B cell (primary cell): ENCODE measurements at regions not wholly inside any gene's neighbourhood (a gene's known extent, or its start where the extent isn't known, plus 50 kb on each side); places are given as distances from the start of the nearest gene placed in this dataset.

Experiments used
- ATAC-seq: fragments of 200-7000 bp; cut with Tn5 transposase; one replicate; pipeline ENCODE4 v1.10.0; 2021; ENCODE audit warnings: low read depth, mild to moderate bottlenecking, moderate number of reproducible peaks, moderate library complexity
- CTCF ChIA-PET: fragments of 350-600 bp; sonication (Branson Sonifier 250); formaldehyde crosslinking; loops from one replicate; lab custom pipeline; 2021; ENCODE audit warnings: antibody characterized with exemption, inconsistent platforms; lab: Charles Lee
- POLR2A ChIA-PET: fragments of 350-600 bp; sonication (Branson Sonifier 250); formaldehyde crosslinking; loops from one replicate; lab custom pipeline; 2021; ENCODE audit warnings: antibody characterized with exemption; lab: Charles Lee
- DNase-seq: peaks from one replicate; pipeline ENCODE4 v3.0.0; 2013
- H2AFZ ChIP-seq: 2 replicates; pipeline ENCODE4 v1.6.1; 2012; ENCODE audit warnings: mild to moderate bottlenecking, low read depth, low read length; ENCODE audit not compliant: insufficient read depth, poor library complexity, severe bottlenecking
- H3K27ac ChIP-seq, 2 donors: 1 replicate in 1 of 2; 2 replicates in 1 of 2; pipeline ENCODE4 v1.5.1; 2012 to 2013; ENCODE audit warnings: low read length in 2 of 2, mild to moderate bottlenecking in 2 of 2, moderate library complexity in 1 of 2
- H3K27me3 ChIP-seq, 4 experiments: fragments of 200-600 bp in 1 of 4; sonication (generic) in 1 of 4; replicated peaks in 1 of 4; 1 replicate in 2 of 4; 2 replicates in 2 of 4; pipeline versions ENCODE4 v1.6.1 to v1.7.0; 2013 to 2016; ENCODE audit warnings: low read length in 3 of 4, mild to moderate bottlenecking in 2 of 4, mixed read lengths in 1 of 4, moderate library complexity in 1 of 4; ENCODE audit not compliant: insufficient read depth in 4 of 4, control insufficient read depth in 3 of 4; ENCODE audit errors: control extremely low read depth in 1 of 4
- H3K36me3 ChIP-seq, 2 experiments: replicated peaks in 1 of 2; 1 replicate in 1 of 2; 2 replicates in 1 of 2; pipeline versions ENCODE4 v1.6.1 to v1.7.1; 2013; ENCODE audit warnings: low read length in 1 of 2; ENCODE audit not compliant: insufficient read depth in 2 of 2, control insufficient read depth in 1 of 2; ENCODE audit errors: control extremely low read depth in 1 of 2, extremely low read depth in 1 of 2
- H3K4me1 ChIP-seq, 2 donors: fragments of 200-600 bp in 1 of 2; sonication (generic) in 1 of 2; 1 replicate in 1 of 2; 2 replicates in 1 of 2; pipeline versions ENCODE4 v1.5.1 to v1.6.1; 2013 to 2017; ENCODE audit warnings: low read length in 2 of 2; ENCODE audit not compliant: control insufficient read depth in 2 of 2, insufficient read depth in 2 of 2
- H3K4me2 ChIP-seq: replicated peaks from 2 replicates; pipeline ENCODE3; 2012; ENCODE audit warnings: mild to moderate bottlenecking, low read depth, low read length; ENCODE audit not compliant: poor library complexity, severe bottlenecking
- H3K4me3 ChIP-seq, 5 experiments: fragments of 200-600 bp in 1 of 5; sonication (generic) in 1 of 5; 1 replicate in 3 of 5; 2 replicates in 2 of 5; pipeline versions ENCODE4 v1.5.1 to v1.7.0; 2011 to 2016; ENCODE audit warnings: low read length in 4 of 5, mild to moderate bottlenecking in 4 of 5, low read depth in 2 of 5, control low read depth in 1 of 5, moderate library complexity in 1 of 5; ENCODE audit not compliant: insufficient read depth in 1 of 5; ENCODE audit errors: control extremely low read depth in 1 of 5, extremely low read depth in 1 of 5
- H3K79me2 ChIP-seq: fragments of 200-600 bp; sonication (generic); one replicate; pipeline ENCODE4 v1.6.0; 2016; ENCODE audit warnings: low read length; ENCODE audit not compliant: control insufficient read depth, insufficient read depth
- H3K9ac ChIP-seq: fragments of 200-600 bp; sonication (generic); 2 replicates; pipeline ENCODE4 v1.6.1; 2017; ENCODE audit warnings: mild to moderate bottlenecking, low read length, moderate library complexity
- H3K9me3 ChIP-seq, 3 donors: one replicate each; pipeline versions ENCODE4 v1.6.1 to v1.7.1; 2013; ENCODE audit warnings: low read length in 2 of 3; ENCODE audit not compliant: control insufficient read depth in 2 of 3, insufficient read depth in 1 of 3; ENCODE audit errors: control extremely low read depth in 1 of 3
- H4K20me1 ChIP-seq: 2 replicates; pipeline ENCODE4 v1.6.0; 2012; ENCODE audit warnings: mild to moderate bottlenecking, low read length; ENCODE audit not compliant: insufficient read depth, control insufficient read depth, poor library complexity, severe bottlenecking
- H3K27ac Mint-ChIP-seq: one replicate; pipeline ENCODE4 v1.8.0; 2021; ENCODE audit warnings: mixed read lengths
- H3K27me3 Mint-ChIP-seq: one replicate; pipeline ENCODE4 v1.8.0; 2021; ENCODE audit warnings: mixed read lengths
- H3K4me1 Mint-ChIP-seq: one replicate; pipeline ENCODE4 v1.8.0; 2021; ENCODE audit warnings: mixed read lengths
- H3K4me3 Mint-ChIP-seq: one replicate; pipeline ENCODE4 v1.8.0; 2021; ENCODE audit warnings: mixed read lengths
- H3K9me3 Mint-ChIP-seq: one replicate; pipeline ENCODE4 v1.8.0; 2022; ENCODE audit warnings: mixed read lengths; ENCODE audit not compliant: insufficient read depth
- CTCF ChIP-seq: fragments of 200-600 bp; IDR thresholded peaks from one replicate; pipeline ENCODE4 v1.8.0; 2022; ENCODE audit warnings: antibody characterized with exemption, mild to moderate bottlenecking
- EZH2 ChIP-seq: IDR thresholded peaks from 2 replicates; pipeline ENCODE4 v1.6.1; 2012; ENCODE audit warnings: borderline replicate concordance, low read depth, mild to moderate bottlenecking, moderate library complexity, low read length; ENCODE audit not compliant: insufficient read depth, poor library complexity, severe bottlenecking
- WGBS: methylation state at CpG from one replicate; pipeline ENCODE4 v1.1.5; 2013; ENCODE audit warnings: missing lambda C conversion rate; ENCODE audit not compliant: insufficient coverage; 5-methylcytosine and 5-hydroxymethylcytosine counted together
- intact Hi-C: fragments of 100-400 bp; cut with micrococcal nuclease; formaldehyde crosslinking; loops from one replicate; pipeline ENCODE4 v1.10.0; 2022

GRCh38 chr6:4565301-4566250, 210.6 kb upstream of the CDYL start:
- no peak overlapping the region for H3K4me3 Mint-ChIP-seq
- ATAC-seq (no peak), DNase-seq (no peak)
- POLR2A ChIA-PET, result no interaction called here
- H3K27me3 Mint-ChIP-seq, result peaks cover 28% of the 10 kb centered on the region
- no peak overlapping the region for H3K27ac Mint-ChIP-seq
- H4K20me1 ChIP-seq, result no peaks in the 10 kb centered on the region
- CTCF ChIA-PET, result no interaction called here
- H3K4me1 Mint-ChIP-seq, result no peaks in the 10 kb centered on the region
- peaks cover 0 to 9% (median 4%) of the 10 kb centered on the region in 3 donors for H3K9me3 ChIP-seq
- no peak overlapping the region for H3K27ac ChIP-seq
- H3K79me2 ChIP-seq, result no peaks in the 10 kb centered on the region
- H3K27me3 ChIP-seq, result peaks cover 0 to 8% (median 0%) of the 10 kb centered on the region in 4 experiments
- H3K36me3 ChIP-seq, result no peaks in the 10 kb centered on the region
- no peaks in the 10 kb centered on the region for H3K4me1 ChIP-seq
- intact Hi-C loops, result no loop called here
- no peak overlapping the region for H3K9ac ChIP-seq
- 91% methylated on average over 15 of the region's 17 CpGs for WGBS
- H2AFZ ChIP-seq, result no peak overlapping the region
- no peak overlapping the region for H3K4me3 ChIP-seq
- H3K9me3 Mint-ChIP-seq, result no peaks in the 10 kb centered on the region
- no peak for TF ChIP-seq EZH2
- TF ChIP-seq CTCF, result no peak
- H3K4me2 ChIP-seq, result no peak overlapping the region

- peaks cover 0 to 8% (median 0%) of the 10 kb centered on the region in 4 experiments for H3K27me3 ChIP-seq
- Mint-ChIP-seq H3K4me3 (no peak overlapping the region), H3K27me3 (peaks cover 28% of the 10 kb centered on the region), H3K27ac (no peak overlapping the region), H3K4me1 (peaks cover 2% of the 10 kb centered on the region), H3K9me3 (no peaks in the 10 kb centered on the region)
- no peak overlapping the region for H3K27ac ChIP-seq
- H3K9me3 ChIP-seq, result peaks cover 0 to 4% (median 0%) of the 10 kb centered on the region in 3 donors
- TF ChIP-seq CTCF, result no peak
- TF ChIP-seq EZH2, result no peak
- H3K4me3 ChIP-seq, result no peak overlapping the region
- no peak overlapping the region for H3K9ac ChIP-seq
- H3K4me2 ChIP-seq, result no peak overlapping the region
- no peak for DNase-seq
- no peaks in the 10 kb centered on the region for H4K20me1 ChIP-seq
- H3K4me1 ChIP-seq, result no peaks in the 10 kb centered on the region
- H3K36me3 ChIP-seq, result no peaks in the 10 kb centered on the region
- H3K79me2 ChIP-seq, result no peaks in the 10 kb centered on the region
- H2AFZ ChIP-seq, result no peak overlapping the region
- ChIA-PET CTCF (interaction anchor here (0.9 kb wide), 1 partner anchor 12 kb away, joined by 3 read pairs; no protein-coding TSS in a partner anchor), POLR2A (no interaction called here)
- no peak for ATAC-seq
- intact Hi-C loops, result no loop called here
- WGBS, result 81% methylated on average over 5 of the region's 6 CpGs
Observed at GRCh38 chr6:4564801-4565271, 211.4 kb upstream of the CDYL start.
